Loucy (cell line): ENCODE measurements at regions not wholly inside any gene's neighbourhood (a gene's known extent, or its start where the extent isn't known, plus 50 kb on each side); places are given as distances from the start of the nearest gene placed in this dataset.

Source experiments
- EZH2phosphoT487 ChIP-seq: fragments of 200-600 bp; IDR thresholded peaks from 2 replicates; pipeline ENCODE4 v1.6.1; 2018; ENCODE audit warnings: antibody characterized with exemption, mild to moderate bottlenecking, moderate library complexity, borderline replicate concordance
- TF ChIP-seq, protein P1 (sequence below): fragments of 200-600 bp; sonication (generic); conservative IDR thresholded peaks from 2 replicates; pipeline ENCODE4 v1.5.1; 2014; ENCODE audit warnings: mild to moderate bottlenecking, antibody characterized with exemption, low read length

DNA sequence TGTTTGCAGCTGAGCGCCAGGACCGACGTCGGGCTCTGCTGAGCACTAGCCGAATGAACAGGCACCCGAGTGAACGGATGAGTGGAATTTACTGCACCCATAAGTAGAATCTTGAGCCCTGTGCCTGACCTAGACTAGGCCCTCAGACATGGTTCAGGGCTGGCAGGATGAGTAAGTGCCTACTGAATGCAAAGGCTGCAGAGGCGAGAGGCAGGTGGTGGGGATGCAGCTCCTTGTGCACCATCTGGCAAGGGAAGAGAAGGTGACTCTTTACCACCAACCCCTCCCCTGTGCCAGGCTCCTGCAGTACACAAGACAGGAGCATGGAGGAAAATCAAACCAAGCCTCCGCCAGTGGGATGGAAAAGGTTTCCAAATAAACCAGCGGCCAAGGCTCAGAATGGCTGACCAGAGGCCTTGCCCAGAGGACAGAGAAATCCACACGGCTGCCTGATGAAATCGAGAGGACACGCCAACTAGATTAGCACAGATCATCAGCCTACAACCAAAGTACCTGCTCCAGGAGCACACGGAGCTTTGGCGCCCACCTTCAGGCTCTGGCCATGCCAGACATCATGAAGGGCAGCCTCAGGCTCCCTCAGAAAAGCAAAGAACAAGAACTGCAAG, 141.7 kb upstream of the IQSEC1 start:
- TF ChIP-seq, protein P1, sequence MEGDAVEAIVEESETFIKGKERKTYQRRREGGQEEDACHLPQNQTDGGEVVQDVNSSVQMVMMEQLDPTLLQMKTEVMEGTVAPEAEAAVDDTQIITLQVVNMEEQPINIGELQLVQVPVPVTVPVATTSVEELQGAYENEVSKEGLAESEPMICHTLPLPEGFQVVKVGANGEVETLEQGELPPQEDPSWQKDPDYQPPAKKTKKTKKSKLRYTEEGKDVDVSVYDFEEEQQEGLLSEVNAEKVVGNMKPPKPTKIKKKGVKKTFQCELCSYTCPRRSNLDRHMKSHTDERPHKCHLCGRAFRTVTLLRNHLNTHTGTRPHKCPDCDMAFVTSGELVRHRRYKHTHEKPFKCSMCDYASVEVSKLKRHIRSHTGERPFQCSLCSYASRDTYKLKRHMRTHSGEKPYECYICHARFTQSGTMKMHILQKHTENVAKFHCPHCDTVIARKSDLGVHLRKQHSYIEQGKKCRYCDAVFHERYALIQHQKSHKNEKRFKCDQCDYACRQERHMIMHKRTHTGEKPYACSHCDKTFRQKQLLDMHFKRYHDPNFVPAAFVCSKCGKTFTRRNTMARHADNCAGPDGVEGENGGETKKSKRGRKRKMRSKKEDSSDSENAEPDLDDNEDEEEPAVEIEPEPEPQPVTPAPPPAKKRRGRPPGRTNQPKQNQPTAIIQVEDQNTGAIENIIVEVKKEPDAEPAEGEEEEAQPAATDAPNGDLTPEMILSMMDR = no peak
- no peak for TF ChIP-seq EZH2phosphoT487
